GM19468 (cell line): ENCODE measurements at regions not wholly inside any gene's neighbourhood (a gene's known extent, or its start where the extent isn't known, plus 50 kb on each side); places are given as distances from the start of the nearest gene placed in this dataset.
"Not testable (repeated sequence)": the region's sequence is repeated elsewhere in the genome, so short reads cannot be mapped to it uniquely, and the experiment has no call there.

ENCODE experiments used
- ATAC-seq: cut with Tn5 transposase; IDR thresholded peaks from one replicate; pipeline ENCODE4 v1.9.1; 2021; ENCODE audit warnings: mild to moderate bottlenecking, moderate library complexity, moderate number of reproducible peaks; ENCODE audit not compliant: unreplicated experiment; ENCODE audit errors: extremely low read depth

DNA sequence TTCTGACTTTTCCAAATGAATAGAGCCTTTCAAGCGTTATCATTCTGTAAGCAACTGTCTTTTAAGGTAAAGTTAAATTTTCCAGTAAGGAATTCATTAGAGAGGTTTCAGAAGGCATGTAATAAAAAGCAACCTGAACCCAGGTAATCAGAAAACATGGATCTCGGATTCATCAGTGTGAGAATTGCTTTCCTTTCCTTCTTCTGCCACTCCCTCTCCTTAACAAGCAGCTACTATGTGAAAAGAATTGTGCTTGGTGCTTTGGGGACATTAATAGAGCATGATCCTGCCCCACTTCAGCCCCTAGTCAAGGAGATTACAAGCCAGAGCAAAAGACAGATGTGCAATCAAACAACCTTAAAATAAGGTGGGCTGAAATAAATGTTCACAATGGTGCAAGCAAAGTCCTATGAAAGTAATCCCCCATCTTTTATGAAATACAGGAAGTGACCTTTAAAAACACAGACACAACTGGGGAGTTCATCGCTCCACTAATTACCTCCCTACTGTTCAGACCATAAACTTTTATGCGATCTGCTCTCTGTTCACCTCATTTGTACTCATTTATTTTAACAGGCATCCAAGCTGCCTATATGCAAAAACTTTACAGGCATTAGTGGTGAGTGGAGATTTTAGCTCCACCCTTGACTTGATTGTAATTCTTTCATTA lies 122.9 kb upstream of the RASGEF1B start:
- ATAC-seq: no peak

DNA sequence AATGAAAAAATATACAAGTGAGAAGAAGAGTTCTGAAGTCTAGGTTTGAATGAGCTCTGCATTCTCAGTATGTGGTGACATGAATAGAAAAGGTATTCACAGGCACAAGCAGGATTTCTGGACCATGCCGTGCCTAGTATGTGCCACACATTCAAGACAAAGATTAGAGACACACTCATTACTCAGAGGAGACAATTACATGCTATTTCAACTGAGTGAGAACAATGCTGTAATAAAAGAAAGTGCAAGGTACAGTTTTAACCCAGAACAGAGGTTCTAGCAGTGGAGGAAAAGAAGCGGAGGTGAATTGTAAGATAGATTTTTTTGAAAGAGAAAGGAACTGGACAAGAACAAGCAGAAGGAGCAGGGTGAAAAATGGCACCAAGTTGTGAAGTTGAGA lies 121.0 kb upstream of the RASGEF1B start:
- no peak for ATAC-seq

DNA sequence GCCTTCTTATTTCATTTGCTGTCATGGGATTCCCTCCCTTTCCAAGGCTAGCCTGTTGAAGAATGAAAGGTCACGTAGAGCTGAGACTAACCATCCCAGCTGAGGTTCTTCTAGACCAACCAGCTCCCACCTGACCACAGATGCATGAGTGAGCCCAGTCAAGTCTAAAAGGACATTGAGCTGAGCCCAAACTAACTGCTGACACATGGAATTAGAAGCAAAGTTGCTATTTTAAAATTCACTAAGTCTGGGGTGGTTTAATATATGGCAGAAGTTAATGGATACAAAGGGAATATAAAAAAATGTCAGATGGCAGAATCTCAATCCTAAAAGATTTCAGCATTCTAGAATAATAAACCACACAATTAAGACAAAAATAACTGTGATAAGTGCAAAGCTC lies 118.9 kb upstream of the RASGEF1B start:
- ATAC-seq: no peak

GRCh38 chr4:81589262-81589661 lies 117.6 kb upstream of the RASGEF1B start:
- ATAC-seq: no peak

- ATAC-seq: no peak
These were observed 115.0 kb upstream of the RASGEF1B start for GRCh38 chr4:81586706-81587105.

DNA sequence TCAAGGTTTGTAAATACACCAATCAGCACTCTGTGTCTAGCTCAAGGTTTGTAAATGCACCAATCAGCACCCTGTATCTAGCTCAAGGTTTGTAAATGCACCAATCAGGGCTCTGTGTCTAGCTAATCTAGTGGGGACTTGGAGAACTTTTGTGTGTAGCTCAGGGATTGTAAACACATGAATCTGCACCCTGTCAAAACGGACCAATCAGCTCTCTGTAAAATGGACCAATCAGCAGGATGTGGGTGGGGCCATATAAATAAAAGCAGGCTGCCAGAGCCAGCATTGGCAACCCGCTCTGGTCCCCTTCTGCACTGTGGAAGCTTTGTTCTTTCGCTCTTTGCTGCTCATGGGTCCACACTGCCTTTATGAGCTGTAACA lies 109.3 kb upstream of the RASGEF1B start:
- not testable (repeated sequence) for ATAC-seq

DNA sequence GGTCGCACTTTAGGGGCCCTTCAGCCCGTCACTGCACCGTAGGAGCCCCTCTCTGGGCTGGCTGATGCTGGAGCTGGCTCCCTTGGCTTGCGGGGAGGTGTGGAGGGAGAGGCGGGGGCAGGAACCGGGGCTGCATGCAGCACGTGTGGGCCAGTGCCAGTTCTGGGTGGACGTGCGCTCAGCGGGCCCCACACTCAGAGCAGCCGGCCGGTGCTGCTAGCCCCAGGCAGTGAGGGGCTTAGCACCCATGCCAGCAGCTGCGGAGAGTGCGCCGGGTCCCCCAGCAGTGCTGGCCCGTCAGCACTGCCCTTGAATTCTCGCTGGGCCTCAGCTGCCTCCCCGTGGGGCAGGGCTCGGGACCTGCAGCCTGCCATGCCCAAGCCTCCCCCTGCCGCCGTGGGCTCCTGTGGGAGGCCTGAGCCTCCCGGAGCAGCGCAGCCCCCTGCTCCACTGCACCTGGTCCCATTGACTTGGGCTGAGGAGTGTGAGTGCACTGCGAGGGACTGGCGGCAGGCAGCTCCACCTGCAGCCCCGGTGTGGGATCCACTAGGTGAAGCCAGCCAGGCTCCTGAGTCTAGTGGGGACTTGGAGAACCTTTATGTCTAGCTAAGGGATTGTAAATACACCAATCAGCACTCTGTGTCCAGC lies 108.8 kb upstream of the RASGEF1B start:
- no peak for ATAC-seq

DNA sequence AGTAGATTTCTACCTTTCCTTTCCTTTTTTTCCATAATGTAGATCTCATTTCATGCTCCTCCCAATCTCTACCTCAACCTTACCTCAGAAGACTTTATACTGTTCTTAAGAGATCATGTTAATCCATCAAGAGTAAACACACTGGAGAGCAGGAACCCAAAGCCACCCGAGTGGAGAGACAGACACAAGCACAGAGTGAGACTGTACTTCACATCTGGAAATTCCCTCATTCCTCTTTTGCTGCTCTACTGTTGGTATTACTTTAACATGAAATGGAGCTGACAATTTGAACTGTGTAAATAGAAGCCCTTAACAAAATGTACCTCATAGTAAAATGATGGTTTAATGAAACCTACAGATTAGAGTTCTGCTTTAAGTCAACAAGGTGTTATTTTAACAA lies 105.7 kb upstream of the RASGEF1B start:
- no peak for ATAC-seq

DNA sequence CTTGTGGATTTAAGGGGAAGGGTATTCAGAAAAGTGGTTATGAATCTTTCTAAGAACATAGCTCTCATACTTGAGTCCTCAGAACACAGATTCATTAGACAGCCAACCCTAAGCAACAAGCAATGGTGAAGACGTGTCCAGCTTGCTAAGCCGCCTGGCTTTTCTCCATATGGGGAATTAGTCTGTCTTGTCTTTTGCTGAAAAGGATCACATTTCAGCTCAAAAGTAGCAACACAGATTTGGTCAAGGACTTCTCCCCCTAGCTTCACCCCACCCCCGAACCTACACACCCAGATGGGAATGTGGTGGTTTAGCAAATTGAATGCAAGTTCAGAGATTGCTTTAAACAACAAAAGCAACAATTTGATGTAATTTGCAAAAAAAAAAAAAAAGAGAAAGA lies 103.3 kb upstream of the RASGEF1B start:
- no peak for ATAC-seq

DNA sequence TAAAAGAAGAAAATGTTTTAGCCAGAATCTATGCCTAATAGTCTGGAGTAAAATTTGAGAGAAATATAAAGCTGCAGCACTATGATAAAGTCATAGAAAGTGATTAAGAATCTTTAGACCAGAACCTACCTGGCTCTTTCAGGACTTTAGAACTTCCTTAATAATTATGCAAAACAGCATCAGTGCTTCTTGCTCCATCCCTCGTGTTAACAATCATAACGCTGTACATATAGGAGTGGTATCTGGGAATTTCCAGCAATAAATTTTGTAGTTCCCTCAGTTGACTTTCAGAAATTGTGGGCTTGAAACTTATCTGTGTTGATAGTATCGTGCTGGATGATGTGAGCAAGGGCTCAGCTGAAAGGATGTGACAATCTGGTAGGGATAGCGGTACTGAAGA lies 102.1 kb upstream of the RASGEF1B start:
- ATAC-seq: no peak

DNA sequence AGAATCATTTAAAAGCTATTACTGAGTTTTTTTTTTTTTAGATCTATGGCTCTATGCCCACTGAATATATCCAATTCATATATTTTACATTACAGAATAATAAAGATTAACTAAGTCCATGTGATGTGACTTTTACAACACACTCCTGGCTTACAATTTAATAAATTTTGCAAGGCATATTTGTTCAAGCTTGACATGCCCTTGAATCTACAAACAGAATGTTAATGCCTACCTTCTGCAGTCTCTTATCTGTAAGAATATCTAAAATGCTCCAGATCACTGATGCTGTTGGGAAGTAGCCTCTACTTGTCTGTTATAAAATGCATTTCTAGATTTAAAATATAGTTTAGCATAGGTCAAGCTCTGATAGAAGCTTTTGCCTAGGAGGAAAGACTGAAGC lies 100.7 kb upstream of the RASGEF1B start:
- ATAC-seq: no peak

GRCh38 chr4:81571105-81571504 lies 99.4 kb upstream of the RASGEF1B start:
- ATAC-seq: no peak

- no peak for ATAC-seq
These were observed 94.5 kb upstream of the RASGEF1B start for GRCh38 chr4:81566161-81566591.

DNA sequence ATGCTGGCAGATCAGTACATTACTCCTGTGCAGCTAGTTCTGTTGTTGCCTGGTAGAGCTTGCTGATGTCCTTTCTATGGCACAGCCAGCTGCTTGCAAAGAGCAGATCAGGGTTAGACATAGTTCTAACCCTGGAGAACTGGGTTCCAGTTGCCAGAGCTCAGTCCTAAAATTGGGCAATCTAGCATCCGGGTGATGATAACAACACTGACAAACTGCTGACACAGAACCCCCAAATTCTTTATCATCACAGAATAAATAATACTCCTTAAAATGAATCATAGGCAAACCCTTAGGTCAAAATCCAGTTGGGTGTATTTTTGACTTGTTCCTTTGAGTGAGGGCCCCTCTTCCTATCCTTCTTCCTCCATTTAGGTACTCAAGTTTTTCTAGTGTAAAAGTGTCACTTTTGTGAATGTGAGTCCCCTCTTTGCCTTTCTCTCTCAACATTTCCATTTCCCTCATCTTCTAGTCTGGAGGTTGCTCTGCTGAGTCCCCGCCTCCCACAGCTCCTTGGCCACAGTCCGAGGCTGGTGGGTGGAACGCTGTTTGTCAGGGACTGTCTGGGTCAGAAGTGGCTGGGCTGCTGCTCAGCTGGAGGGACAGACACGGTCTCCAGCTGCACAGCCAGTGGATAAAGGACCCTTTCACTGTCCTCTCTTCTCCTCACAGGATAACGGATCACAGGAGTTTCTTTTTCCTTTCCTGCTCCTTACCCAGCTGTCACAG lies 93.6 kb upstream of the RASGEF1B start:
- no peak for ATAC-seq

DNA sequence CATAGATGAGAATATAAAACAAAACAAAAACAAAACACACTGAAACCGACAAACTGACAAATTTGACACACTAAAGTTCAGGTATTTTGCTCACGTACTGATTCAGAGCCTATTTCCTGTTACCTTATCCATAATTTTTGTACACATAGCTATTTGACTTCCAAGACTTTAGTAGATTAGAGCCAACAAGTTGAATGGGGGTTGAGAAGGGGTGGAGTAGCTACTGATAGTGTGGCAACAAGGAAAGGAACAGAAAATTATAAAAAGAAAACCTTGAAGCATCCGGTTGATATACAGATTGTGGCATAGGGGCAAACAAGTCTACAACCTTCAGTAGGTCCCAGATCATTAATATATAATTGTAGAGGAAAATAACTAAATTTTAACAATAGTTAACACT lies 92.3 kb upstream of the RASGEF1B start:
- ATAC-seq: no peak

DNA sequence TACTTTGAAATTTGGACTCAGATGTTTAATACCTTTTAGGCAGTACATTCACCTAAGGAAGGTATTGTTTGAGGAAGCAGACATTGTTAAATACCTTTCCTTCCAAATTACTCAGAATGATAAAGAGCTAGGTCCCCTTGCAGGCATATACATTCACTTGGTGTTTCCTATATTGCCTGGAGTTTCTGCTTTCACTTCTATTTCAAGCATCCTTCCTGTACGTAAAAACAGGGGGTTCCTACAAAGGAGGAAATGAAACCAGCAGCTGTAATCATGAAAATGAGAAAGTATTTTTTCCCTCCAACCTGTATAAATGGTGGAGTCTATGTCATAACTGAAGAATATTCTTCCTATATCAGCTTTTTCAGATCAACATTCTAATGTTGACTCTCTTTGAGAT lies 90.4 kb upstream of the RASGEF1B start:
- peak; percentile 93 for ATAC-seq

- no peak for ATAC-seq
These were observed 85.6 kb upstream of the RASGEF1B start for GRCh38 chr4:81557306-81557705.

DNA sequence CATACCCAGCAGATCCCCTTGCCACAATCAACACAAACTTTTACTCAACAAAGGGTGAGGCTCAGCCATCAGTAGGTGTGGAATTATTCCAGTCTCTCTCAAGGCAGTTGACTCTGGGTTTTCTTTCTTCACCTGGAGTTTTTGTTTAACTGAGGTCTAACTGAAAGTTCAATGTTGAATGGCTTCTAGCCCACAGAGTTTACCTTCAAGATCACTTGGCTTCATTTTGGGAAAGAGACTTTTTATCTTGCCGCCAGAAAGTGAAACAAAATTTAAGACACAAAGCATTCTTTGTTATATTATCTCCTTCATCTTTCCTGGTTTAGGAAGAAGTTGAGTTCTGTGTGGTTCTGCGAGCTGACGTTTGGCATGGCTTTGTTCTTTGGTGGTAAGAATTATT lies 83.8 kb upstream of the RASGEF1B start:
- no peak for ATAC-seq

DNA sequence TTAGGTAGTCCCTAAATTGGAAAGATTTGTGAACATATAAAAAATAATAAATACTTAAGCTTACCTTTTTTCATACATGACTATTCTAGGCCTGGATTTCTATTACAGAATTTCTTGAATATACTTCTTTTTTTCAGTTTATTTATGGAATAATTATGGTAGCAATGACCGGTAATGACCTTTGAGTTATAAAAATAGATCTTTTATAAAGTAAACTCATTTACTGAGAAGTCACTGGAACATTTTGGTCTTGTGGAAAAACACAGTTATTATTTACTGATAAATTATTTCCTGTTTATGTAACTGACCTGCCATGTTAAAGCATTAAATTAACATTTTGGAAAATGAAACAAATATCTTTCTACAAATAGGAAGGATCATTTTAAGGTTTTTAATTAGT lies 80.4 kb upstream of the RASGEF1B start:
- ATAC-seq: no peak

DNA sequence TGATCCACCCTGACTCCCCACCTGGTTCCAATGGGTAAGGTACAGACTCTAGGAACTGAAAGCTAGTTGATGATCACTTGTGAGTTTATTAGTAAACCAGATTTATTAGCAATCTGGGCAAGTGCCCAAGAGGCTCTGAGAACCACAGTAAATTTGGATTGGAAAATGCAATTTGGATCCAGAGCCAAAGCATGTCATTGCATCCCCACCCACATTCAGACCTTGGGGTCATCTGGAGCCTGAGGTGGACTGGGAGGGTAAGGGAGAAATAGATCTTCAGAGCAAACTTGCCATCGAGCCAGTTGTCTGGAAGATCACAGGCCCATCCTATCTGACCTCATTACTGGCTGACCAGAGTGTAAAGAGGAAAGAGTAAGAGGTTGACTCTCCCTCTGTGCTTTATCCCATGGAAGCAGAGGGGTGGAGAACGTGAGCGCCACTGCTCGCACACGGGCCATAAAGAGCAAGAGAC lies 78.7 kb upstream of the RASGEF1B start:
- no peak for ATAC-seq

GRCh38 chr4:81549984-81550383 lies 78.3 kb upstream of the RASGEF1B start:
- no peak for ATAC-seq
